Breast epithelium (tissue), 3 donors: ENCODE measurements at regions not wholly inside any gene's neighbourhood (a gene's known extent, or its start where the extent isn't known, plus 50 kb on each side); places are given as distances from the start of the nearest gene placed in this dataset.

ENCODE experiments used
- POLR2A ChIP-seq: fragments of 450-650 bp; IDR thresholded peaks from one replicate; pipeline ENCODE4 v1.6.1; 2016; ENCODE audit warnings: antibody characterized with exemption, mild to moderate bottlenecking, moderate library complexity
- POLR2AphosphoS5 ChIP-seq, 3 donors: sonication (generic); formaldehyde crosslinking; IDR thresholded peaks; one replicate each; pipeline ENCODE4 v1.6.1; 2017; ENCODE audit warnings: antibody characterized with exemption in 3 of 3
- TF ChIP-seq, protein P1 (sequence below), 3 donors: fragments of 450-650 bp; IDR thresholded peaks; one replicate each; pipeline ENCODE4 v1.5.1; 2016 to 2017; ENCODE audit warnings: antibody characterized with exemption in 3 of 3, mild to moderate bottlenecking in 3 of 3, moderate library complexity in 3 of 3

GRCh38 chr11:22926341-22926740 is 66.1 kb upstream of the CCDC179 start:
- no peak for TF ChIP-seq POLR2A
- TF ChIP-seq, protein P1, sequence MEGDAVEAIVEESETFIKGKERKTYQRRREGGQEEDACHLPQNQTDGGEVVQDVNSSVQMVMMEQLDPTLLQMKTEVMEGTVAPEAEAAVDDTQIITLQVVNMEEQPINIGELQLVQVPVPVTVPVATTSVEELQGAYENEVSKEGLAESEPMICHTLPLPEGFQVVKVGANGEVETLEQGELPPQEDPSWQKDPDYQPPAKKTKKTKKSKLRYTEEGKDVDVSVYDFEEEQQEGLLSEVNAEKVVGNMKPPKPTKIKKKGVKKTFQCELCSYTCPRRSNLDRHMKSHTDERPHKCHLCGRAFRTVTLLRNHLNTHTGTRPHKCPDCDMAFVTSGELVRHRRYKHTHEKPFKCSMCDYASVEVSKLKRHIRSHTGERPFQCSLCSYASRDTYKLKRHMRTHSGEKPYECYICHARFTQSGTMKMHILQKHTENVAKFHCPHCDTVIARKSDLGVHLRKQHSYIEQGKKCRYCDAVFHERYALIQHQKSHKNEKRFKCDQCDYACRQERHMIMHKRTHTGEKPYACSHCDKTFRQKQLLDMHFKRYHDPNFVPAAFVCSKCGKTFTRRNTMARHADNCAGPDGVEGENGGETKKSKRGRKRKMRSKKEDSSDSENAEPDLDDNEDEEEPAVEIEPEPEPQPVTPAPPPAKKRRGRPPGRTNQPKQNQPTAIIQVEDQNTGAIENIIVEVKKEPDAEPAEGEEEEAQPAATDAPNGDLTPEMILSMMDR (IDR thresholded peaks at IDR 0.05) = no peak
- no peak for TF ChIP-seq POLR2AphosphoS5 (IDR thresholded peaks at IDR 0.05)
